ENCODE measurements at regions not wholly inside any gene's neighbourhood (a gene's known extent, or its start where the extent isn't known, plus 50 kb on each side); places are given as distances from the start of the nearest gene placed in this dataset.

- no peaks in the 10 kb centered on the region for H3K27me3 ChIP-seq
- H3K9me3 ChIP-seq: no peaks in the 10 kb centered on the region
- H3K4me1 ChIP-seq: no peaks in the 10 kb centered on the region
- H3K4me3 ChIP-seq: no peak overlapping the region
- in situ Hi-C loops (cut with MboI; ENCODE audit: low pct_ligation_motif_present in 1 of 4, low pct_unique_long_range_greater_than_20kb in 1 of 4, low sequenced_read_pairs in 3 of 4) (no loop called here), intact Hi-C loops (cut with DNase I; ENCODE audit: low total_unique reads) (no loop called here)
- no peak for DNase-seq
- H3K27ac ChIP-seq: no peak overlapping the region
- no peaks in the 10 kb centered on the region for H3K36me3 ChIP-seq
- TF ChIP-seq EP300 (IDR thresholded peaks at IDR 0.05; ENCODE audit: low read depth): no peak
- TF ChIP-seq POLR2AphosphoS5 (IDR thresholded peaks at IDR 0.05): no peak
- no peak for TF ChIP-seq CTCF (IDR thresholded peaks at IDR 0.05)
- TF ChIP-seq POLR2A (IDR thresholded peaks at IDR 0.05): no peak
- 96 to 97% methylated on average over 2 of the region's 2 CpGs for WGBS, 2 donors (ENCODE audit: low coverage in 1 of 2)
Measured at GRCh38 chr11:112457532-112457931, 196.9 kb upstream of the PLET1 start.

GRCh38 chr11:112459001-112459400 is 198.3 kb upstream of the PLET1 start:
- intact Hi-C loops (cut with DNase I; ENCODE audit: low total_unique reads) (no loop called here), in situ Hi-C loops (cut with MboI; ENCODE audit: low pct_ligation_motif_present in 1 of 4, low pct_unique_long_range_greater_than_20kb in 1 of 4, low sequenced_read_pairs in 3 of 4) (no loop called here)
- 43 to 62% methylated on average over 4 of the region's 4 CpGs for WGBS, 2 donors (ENCODE audit: low coverage in 1 of 2)
- H3K27ac ChIP-seq: no peak overlapping the region
- no peak for TF ChIP-seq EP300 (IDR thresholded peaks at IDR 0.05; ENCODE audit: low read depth)
- TF ChIP-seq CTCF (IDR thresholded peaks at IDR 0.05): no peak
- TF ChIP-seq POLR2AphosphoS5 (IDR thresholded peaks at IDR 0.05): no peak
- no peak for TF ChIP-seq POLR2A (IDR thresholded peaks at IDR 0.05)
- no peaks in the 10 kb centered on the region for H3K4me1 ChIP-seq
- no peak overlapping the region for H3K4me3 ChIP-seq
- no peaks in the 10 kb centered on the region for H3K36me3 ChIP-seq
- H3K27me3 ChIP-seq: no peaks in the 10 kb centered on the region
- H3K9me3 ChIP-seq: no peaks in the 10 kb centered on the region
- DNase-seq: no peak

- WGBS, 2 donors (ENCODE audit: low coverage in 1 of 2): 82 to 92% methylated on average over 5 of the region's 5 CpGs
- Histone ChIP-seq H3K4me3 (no peak overlapping the region), H3K27me3 (no peaks in the 10 kb centered on the region), H3K36me3 (no peaks in the 10 kb centered on the region), H3K27ac (no peak overlapping the region), H3K9me3 (no peaks in the 10 kb centered on the region), H3K4me1 (no peaks in the 10 kb centered on the region)
- TF ChIP-seq EP300 (IDR thresholded peaks at IDR 0.05; ENCODE audit: low read depth) (no peak), POLR2A (IDR thresholded peaks at IDR 0.05) (no peak), POLR2AphosphoS5 (IDR thresholded peaks at IDR 0.05) (no peak), CTCF (IDR thresholded peaks at IDR 0.05) (no peak)
- DNase-seq: no peak
- intact Hi-C loops (cut with DNase I; ENCODE audit: low total_unique reads) (no loop called here), in situ Hi-C loops (cut with MboI; ENCODE audit: low pct_ligation_motif_present in 1 of 4, low pct_unique_long_range_greater_than_20kb in 1 of 4, low sequenced_read_pairs in 3 of 4) (no loop called here)
Measured at GRCh38 chr11:112460141-112460540, 199.5 kb upstream of the PLET1 start.

GRCh38 chr11:112464949-112465348 is 204.3 kb upstream of the PLET1 start:
- no peak for TF ChIP-seq POLR2A (IDR thresholded peaks at IDR 0.05)
- TF ChIP-seq POLR2AphosphoS5 (IDR thresholded peaks at IDR 0.05): no peak
- TF ChIP-seq EP300 (IDR thresholded peaks at IDR 0.05; ENCODE audit: low read depth): no peak
- TF ChIP-seq CTCF (IDR thresholded peaks at IDR 0.05): no peak
- Histone ChIP-seq H3K27ac (no peak overlapping the region), H3K4me1 (no peaks in the 10 kb centered on the region), H3K4me3 (no peak overlapping the region), H3K9me3 (no peaks in the 10 kb centered on the region), H3K27me3 (no peaks in the 10 kb centered on the region), H3K36me3 (no peaks in the 10 kb centered on the region)
- intact Hi-C loops (cut with DNase I; ENCODE audit: low total_unique reads) (no loop called here), in situ Hi-C loops (cut with MboI; ENCODE audit: low pct_ligation_motif_present in 1 of 4, low pct_unique_long_range_greater_than_20kb in 1 of 4, low sequenced_read_pairs in 3 of 4) (no loop called here)
- WGBS, 2 donors (ENCODE audit: low coverage in 1 of 2): 89% methylated on average over 1 of the region's 1 CpG; no CpG with 5 or more reads in 1 of the 2 donors
- no peak for DNase-seq

Data from transverse colon (tissue), 4 donors.